ENCODE measurements at regions not wholly inside any gene's neighbourhood (a gene's known extent, or its start where the extent isn't known, plus 50 kb on each side); places are given as distances from the start of the nearest gene placed in this dataset.

DNA sequence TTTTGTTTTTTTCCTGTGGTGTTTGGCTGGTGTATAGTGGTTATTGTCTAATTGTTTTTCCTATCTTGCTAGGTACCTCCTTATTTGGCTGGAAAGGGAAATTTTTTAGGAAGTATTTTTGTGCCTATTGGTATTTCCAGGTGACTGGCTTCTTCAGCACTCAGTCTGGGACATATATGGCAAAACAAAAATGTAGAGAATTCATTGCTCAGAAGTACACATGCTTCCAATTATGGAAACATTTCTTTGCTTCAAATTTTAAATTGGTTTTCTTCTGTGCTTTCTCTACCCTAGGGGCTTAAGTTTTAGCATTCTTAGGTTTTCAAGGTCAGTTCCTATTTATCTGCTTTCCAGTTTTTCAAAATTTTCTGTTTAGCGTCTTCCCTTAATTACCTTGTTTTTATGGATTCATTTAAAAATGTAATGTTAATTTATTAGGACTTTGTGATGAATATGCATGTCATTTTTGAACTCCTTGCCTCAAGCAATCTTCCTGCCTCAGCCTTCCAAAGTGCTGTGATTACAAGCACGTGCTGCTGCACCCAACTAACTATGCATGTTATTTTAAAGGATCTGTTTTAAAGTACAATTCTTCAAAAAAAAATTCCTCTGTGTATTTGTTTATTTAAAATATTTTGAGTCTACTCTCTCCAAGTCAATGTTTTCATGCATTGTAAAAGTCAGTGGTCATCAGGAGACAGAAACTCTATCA, 231.9 kb upstream of the DPPA4 start:
- no peaks in the 10 kb centered on the region for H3K9me3 ChIP-seq (ENCODE audit: low read depth, low read length, poor library complexity, severe bottlenecking)
- H3K36me3 ChIP-seq (ENCODE audit: insufficient read depth, low read length, poor library complexity, severe bottlenecking), result no peaks in the 10 kb centered on the region
- no peaks in the 10 kb centered on the region for H3K4me1 ChIP-seq (ENCODE audit: insufficient read depth, low read length, poor library complexity, severe bottlenecking)
- intact Hi-C loops (cut with micrococcal nuclease; ENCODE audit: unreplicated experiment), result no loop called here
- POLR2A ChIA-PET (ENCODE audit: low non-redundant PET), result no interaction called here
- no TSS peak for BruUV-seq (replicated peaks)
- H3K4me3 ChIP-seq (ENCODE audit: low read depth, low read length, poor library complexity, severe bottlenecking), result no peak overlapping the region
- no peaks in the 10 kb centered on the region for H3K27me3 ChIP-seq (replicated peaks; ENCODE audit: insufficient read depth, low read depth, low read length, poor library complexity)
- no peak overlapping the region for H3K27ac ChIP-seq (ENCODE audit: low read depth, low read length, poor library complexity, severe bottlenecking)
- DNase-seq (ENCODE audit: low spot score), result no peak
- CTCF ChIA-PET, result no interaction called here
- TF ChIP-seq, protein P1, sequence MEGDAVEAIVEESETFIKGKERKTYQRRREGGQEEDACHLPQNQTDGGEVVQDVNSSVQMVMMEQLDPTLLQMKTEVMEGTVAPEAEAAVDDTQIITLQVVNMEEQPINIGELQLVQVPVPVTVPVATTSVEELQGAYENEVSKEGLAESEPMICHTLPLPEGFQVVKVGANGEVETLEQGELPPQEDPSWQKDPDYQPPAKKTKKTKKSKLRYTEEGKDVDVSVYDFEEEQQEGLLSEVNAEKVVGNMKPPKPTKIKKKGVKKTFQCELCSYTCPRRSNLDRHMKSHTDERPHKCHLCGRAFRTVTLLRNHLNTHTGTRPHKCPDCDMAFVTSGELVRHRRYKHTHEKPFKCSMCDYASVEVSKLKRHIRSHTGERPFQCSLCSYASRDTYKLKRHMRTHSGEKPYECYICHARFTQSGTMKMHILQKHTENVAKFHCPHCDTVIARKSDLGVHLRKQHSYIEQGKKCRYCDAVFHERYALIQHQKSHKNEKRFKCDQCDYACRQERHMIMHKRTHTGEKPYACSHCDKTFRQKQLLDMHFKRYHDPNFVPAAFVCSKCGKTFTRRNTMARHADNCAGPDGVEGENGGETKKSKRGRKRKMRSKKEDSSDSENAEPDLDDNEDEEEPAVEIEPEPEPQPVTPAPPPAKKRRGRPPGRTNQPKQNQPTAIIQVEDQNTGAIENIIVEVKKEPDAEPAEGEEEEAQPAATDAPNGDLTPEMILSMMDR (conservative IDR thresholded peaks at IDR 0.05; ENCODE audit: low read depth, low read length), result no peak
- TF ChIP-seq EZH2 (IDR thresholded peaks at IDR 0.05; ENCODE audit: borderline replicate concordance, low read depth, low read length, poor library complexity, severe bottlenecking), result no peak

DNA sequence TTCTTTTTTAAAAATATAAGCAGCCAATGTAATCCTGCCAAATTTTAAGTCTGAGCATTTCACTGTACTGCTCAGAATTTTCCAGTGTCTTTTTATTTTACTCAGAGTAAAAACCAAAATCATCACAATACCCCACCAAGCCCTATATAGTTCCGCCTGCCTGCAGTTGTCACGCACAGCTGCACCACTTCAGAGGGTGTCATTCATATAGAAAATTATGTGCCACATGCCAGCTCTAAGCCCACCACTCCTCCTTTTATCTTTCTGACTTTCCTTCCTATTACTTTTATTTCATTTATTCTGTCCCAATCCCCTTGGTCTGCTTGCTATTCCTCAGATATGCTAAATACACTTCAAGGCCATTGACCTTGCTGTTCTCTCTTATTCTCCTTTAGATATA, 233.1 kb upstream of the DPPA4 start:
- CTCF ChIA-PET, result no interaction called here
- Histone ChIP-seq H3K27ac (ENCODE audit: low read depth, low read length, poor library complexity, severe bottlenecking) (no peak overlapping the region), H3K27me3 (replicated peaks; ENCODE audit: insufficient read depth, low read depth, low read length, poor library complexity) (no peaks in the 10 kb centered on the region), H3K4me1 (ENCODE audit: insufficient read depth, low read length, poor library complexity, severe bottlenecking) (no peaks in the 10 kb centered on the region), H3K36me3 (ENCODE audit: insufficient read depth, low read length, poor library complexity, severe bottlenecking) (no peaks in the 10 kb centered on the region), H3K9me3 (ENCODE audit: low read depth, low read length, poor library complexity, severe bottlenecking) (no peaks in the 10 kb centered on the region), H3K4me3 (ENCODE audit: low read depth, low read length, poor library complexity, severe bottlenecking) (no peak overlapping the region)
- TF ChIP-seq, protein P1 (conservative IDR thresholded peaks at IDR 0.05; ENCODE audit: low read depth, low read length), result no peak
- no peak for TF ChIP-seq EZH2 (IDR thresholded peaks at IDR 0.05; ENCODE audit: borderline replicate concordance, low read depth, low read length, poor library complexity, severe bottlenecking)
- DNase-seq (ENCODE audit: low spot score), result no peak
- intact Hi-C loops (cut with micrococcal nuclease; ENCODE audit: unreplicated experiment), result no loop called here
- no TSS peak for BruUV-seq (replicated peaks)
- POLR2A ChIA-PET (ENCODE audit: low non-redundant PET), result no interaction called here

DNA sequence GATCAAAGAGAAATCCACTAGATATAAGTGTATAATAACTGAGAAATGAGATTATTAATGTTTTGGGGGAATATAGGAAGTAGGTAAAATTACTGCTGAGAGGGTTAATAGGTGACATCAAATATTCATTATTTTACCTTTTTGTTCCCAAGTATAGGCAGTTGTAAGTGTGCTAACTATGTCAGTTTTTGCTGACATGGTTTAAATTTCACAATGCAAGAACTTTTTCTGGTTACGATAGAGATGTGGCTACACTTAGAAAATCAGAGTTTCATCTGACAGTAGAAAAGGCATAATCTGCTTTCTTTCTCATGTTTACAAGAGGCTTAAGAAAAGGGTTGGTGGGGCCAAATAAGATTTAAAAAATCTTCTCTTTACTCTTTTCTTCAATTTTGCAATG, 235.0 kb upstream of the DPPA4 start:
- H3K27ac ChIP-seq (ENCODE audit: low read depth, low read length, poor library complexity, severe bottlenecking), result no peak overlapping the region
- no peaks in the 10 kb centered on the region for H3K27me3 ChIP-seq (replicated peaks; ENCODE audit: insufficient read depth, low read depth, low read length, poor library complexity)
- BruUV-seq (replicated peaks), result no TSS peak
- ChIA-PET CTCF (no interaction called here), POLR2A (ENCODE audit: low non-redundant PET) (no interaction called here)
- TF ChIP-seq, protein P1 (conservative IDR thresholded peaks at IDR 0.05; ENCODE audit: low read depth, low read length), result no peak
- TF ChIP-seq EZH2 (IDR thresholded peaks at IDR 0.05; ENCODE audit: borderline replicate concordance, low read depth, low read length, poor library complexity, severe bottlenecking), result no peak
- no peak for DNase-seq (ENCODE audit: low spot score)
- no peaks in the 10 kb centered on the region for H3K4me1 ChIP-seq (ENCODE audit: insufficient read depth, low read length, poor library complexity, severe bottlenecking)
- no peak overlapping the region for H3K4me3 ChIP-seq (ENCODE audit: low read depth, low read length, poor library complexity, severe bottlenecking)
- intact Hi-C loops (cut with micrococcal nuclease; ENCODE audit: unreplicated experiment), result no loop called here
- no peaks in the 10 kb centered on the region for H3K9me3 ChIP-seq (ENCODE audit: low read depth, low read length, poor library complexity, severe bottlenecking)
- no peaks in the 10 kb centered on the region for H3K36me3 ChIP-seq (ENCODE audit: insufficient read depth, low read length, poor library complexity, severe bottlenecking)

Data from A673 (cell line).